Panc1 (cell line): ENCODE measurements at regions not wholly inside any gene's neighbourhood (a gene's known extent, or its start where the extent isn't known, plus 50 kb on each side); places are given as distances from the start of the nearest gene placed in this dataset.

Experiments
- CTCF ChIP-seq: fragments of 450-650 bp; IDR thresholded peaks from 2 replicates; pipeline ENCODE4 v1.5.1; 2017; ENCODE audit warnings: mild to moderate bottlenecking
- POLR2AphosphoS5 ChIP-seq: IDR thresholded peaks from 2 replicates; pipeline ENCODE4 v1.6.1; 2012; ENCODE audit warnings: mild to moderate bottlenecking, low read depth, low read length, moderate library complexity
- REST ChIP-seq, 2 experiments: IDR thresholded peaks; 2 replicates each; pipeline ENCODE4 v1.6.1; 2011 to 2012; ENCODE audit warnings: low read depth in 2 of 2, control low read depth in 1 of 2, low read length in 1 of 2, mild to moderate bottlenecking in 1 of 2, moderate library complexity in 1 of 2; ENCODE audit not compliant: insufficient read depth in 1 of 2
- SIN3A ChIP-seq: IDR thresholded peaks from 2 replicates; pipeline ENCODE4 v1.6.1; 2012; ENCODE audit warnings: low read depth, mild to moderate bottlenecking, low read length, moderate library complexity, borderline replicate concordance; ENCODE audit not compliant: insufficient read depth
- TCF7L2 ChIP-seq: IDR thresholded peaks from 2 replicates; pipeline ENCODE4 v1.6.1; 2011; ENCODE audit warnings: mild to moderate bottlenecking, low read depth, low read length, inconsistent platforms

GRCh38 chr7:85829817-85830432 lies 643.1 kb upstream of the SEMA3D start:
- peak; percentile 41; the same call in 1 of the 2 replicates for TF ChIP-seq CTCF
- no peak for TF ChIP-seq POLR2AphosphoS5
- TF ChIP-seq REST (IDR thresholded peaks at IDR 0.05; ENCODE audit: insufficient read depth in 1 of 2, low read depth in 2 of 2, low read length in 1 of 2) = no peak
- TF ChIP-seq SIN3A = no peak
- no peak for TF ChIP-seq TCF7L2
